H9 (cell line): ENCODE measurements at regions not wholly inside any gene's neighbourhood (a gene's known extent, or its start where the extent isn't known, plus 50 kb on each side); places are given as distances from the start of the nearest gene placed in this dataset.

Experiments
- DNase-seq: peaks from one replicate; pipeline ENCODE4 v3.0.0-alpha.2; 2017
- H2AFZ ChIP-seq: one replicate; pipeline ENCODE4 v1.6.1; 2013; ENCODE audit warnings: mild to moderate bottlenecking, low read length, control low read depth, moderate library complexity
- H2AK5ac ChIP-seq: 2 replicates; pipeline ENCODE4 v1.6.1; 2013; ENCODE audit warnings: low read length, control low read depth, mixed read lengths; ENCODE audit not compliant: insufficient read length
- H2BK120ac ChIP-seq: one replicate; pipeline ENCODE4 v1.6.1; 2013; ENCODE audit warnings: low read depth, mild to moderate bottlenecking, low read length, control low read depth, inconsistent platforms; ENCODE audit not compliant: poor library complexity, severe bottlenecking
- H2BK12ac ChIP-seq: 2 replicates; pipeline ENCODE4 v1.6.1; 2013; ENCODE audit warnings: low read length, control low read depth, mixed read lengths, low read depth; ENCODE audit not compliant: insufficient read length
- H2BK15ac ChIP-seq: 2 replicates; pipeline ENCODE4 v1.6.1; 2013; ENCODE audit warnings: low read depth, low read length, control low read depth
- H2BK20ac ChIP-seq: one replicate; pipeline ENCODE4 v1.6.1; 2013; ENCODE audit warnings: low read depth, mild to moderate bottlenecking, low read length, control low read depth, inconsistent platforms; ENCODE audit not compliant: poor library complexity, severe bottlenecking
- H2BK5ac ChIP-seq: 2 replicates; pipeline ENCODE4 v1.6.1; 2013; ENCODE audit warnings: low read length, control low read depth, mixed read lengths; ENCODE audit not compliant: insufficient read length
- H3K14ac ChIP-seq: 2 replicates; pipeline ENCODE4 v1.6.1; 2013; ENCODE audit warnings: low read length, control low read depth; ENCODE audit not compliant: insufficient read depth
- H3K18ac ChIP-seq: 2 replicates; pipeline ENCODE4 v1.6.1; 2013; ENCODE audit warnings: low read depth, mild to moderate bottlenecking, mixed read lengths, low read length, control low read depth; ENCODE audit not compliant: insufficient read length
- H3K23ac ChIP-seq: 2 replicates; pipeline ENCODE4 v1.6.1; 2013; ENCODE audit warnings: low read length, control low read depth, mixed read lengths, low read depth; ENCODE audit not compliant: insufficient read length
- H3K23me2 ChIP-seq: 2 replicates; pipeline ENCODE4 v1.6.1; 2013; ENCODE audit warnings: low read depth, mild to moderate bottlenecking, mixed read lengths, low read length, control low read depth; ENCODE audit not compliant: insufficient read length, poor library complexity, severe bottlenecking
- H3K27ac ChIP-seq: 2 replicates; pipeline ENCODE4 v1.5.1; 2013; ENCODE audit warnings: low read length, control low read depth, mixed read lengths, low read depth; ENCODE audit not compliant: insufficient read length
- H3K27me3 ChIP-seq: 2 replicates; pipeline ENCODE4 v1.6.1; 2013; ENCODE audit warnings: low read length, control low read depth, inconsistent platforms; ENCODE audit not compliant: insufficient read depth
- H3K4ac ChIP-seq: 2 replicates; pipeline ENCODE4 v1.6.1; 2013; ENCODE audit warnings: low read depth, mild to moderate bottlenecking, control low read depth, inconsistent platforms, low read length, moderate library complexity
- H3K4me1 ChIP-seq: 2 replicates; pipeline ENCODE4 v1.6.1; 2013; ENCODE audit warnings: low read length, control low read depth, inconsistent platforms; ENCODE audit not compliant: insufficient read depth
- H3K4me2 ChIP-seq: 2 replicates; pipeline ENCODE4 v1.6.1; 2013; ENCODE audit warnings: low read length, control low read depth, mixed read lengths; ENCODE audit not compliant: insufficient read length, insufficient read depth
- H3K56ac ChIP-seq: 2 replicates; pipeline ENCODE4 v1.6.1; 2013; ENCODE audit warnings: low read depth, mild to moderate bottlenecking, mixed read lengths, low read length, control low read depth; ENCODE audit not compliant: insufficient read length
- H3K79me1 ChIP-seq: 2 replicates; pipeline ENCODE4 v1.6.1; 2013; ENCODE audit warnings: low read depth, mild to moderate bottlenecking, moderate library complexity, low read length, control low read depth, inconsistent platforms; ENCODE audit not compliant: insufficient read depth, poor library complexity, severe bottlenecking
- H3K79me2 ChIP-seq: 2 replicates; pipeline ENCODE4 v1.6.1; 2013; ENCODE audit warnings: low read length, control low read depth, inconsistent platforms; ENCODE audit not compliant: insufficient read depth
- H3K9ac ChIP-seq: 2 replicates; pipeline ENCODE4 v1.6.1; 2013; ENCODE audit warnings: low read length, control low read depth, mixed read lengths; ENCODE audit not compliant: insufficient read length; ENCODE audit errors: extremely low read depth
- H3K9me3 ChIP-seq: one replicate; pipeline ENCODE4 v1.6.1; 2013; ENCODE audit warnings: low read depth, low read length, inconsistent platforms; ENCODE audit not compliant: control insufficient read depth
- H3T11ph ChIP-seq: one replicate; pipeline ENCODE4 v1.6.1; 2013; ENCODE audit warnings: mild to moderate bottlenecking, low read length, control low read depth, inconsistent platforms
- H4K20me1 ChIP-seq: one replicate; pipeline ENCODE4 v1.6.1; 2013; ENCODE audit not compliant: control insufficient read depth, insufficient read length, insufficient read depth
- H4K5ac ChIP-seq: 2 replicates; pipeline ENCODE4 v1.6.1; 2013; ENCODE audit warnings: low read depth, mild to moderate bottlenecking, mixed read lengths, low read length, control low read depth; ENCODE audit not compliant: insufficient read length
- H4K8ac ChIP-seq: replicated peaks from 2 replicates; pipeline ENCODE4 v1.6.1; 2013; ENCODE audit warnings: low read length, control low read depth, mixed read lengths, low read depth; ENCODE audit not compliant: insufficient read length
- H4K91ac ChIP-seq: 2 replicates; pipeline ENCODE4 v1.6.1; 2013; ENCODE audit warnings: low read depth, mild to moderate bottlenecking, moderate library complexity, mixed read lengths, low read length, control low read depth; ENCODE audit not compliant: insufficient read length
- H3K27ac Mint-ChIP-seq, 3 experiments: 2 replicates in 2 of 3; 3 replicates in 1 of 3; pipeline ENCODE4 v1.8.0; 2020 to 2021; ENCODE audit warnings: mixed read lengths in 3 of 3, mild to moderate bottlenecking in 1 of 3, moderate library complexity in 1 of 3
- H3K27me3 Mint-ChIP-seq: 2 replicates; pipeline ENCODE4 v1.8.0; 2021; ENCODE audit warnings: low read depth, mild to moderate bottlenecking, moderate library complexity, mixed read lengths
- H3K36me3 Mint-ChIP-seq, 3 experiments: 2 replicates in 2 of 3; 3 replicates in 1 of 3; pipeline ENCODE4 v1.8.0; 2020 to 2021; ENCODE audit warnings: low read depth in 3 of 3, mixed read lengths in 3 of 3; ENCODE audit not compliant: insufficient read depth in 1 of 3
- H3K4me1 Mint-ChIP-seq, 2 experiments: 2 replicates each; pipeline ENCODE4 v1.8.0; 2020; ENCODE audit warnings: mixed read lengths in 2 of 2
- H3K4me3 Mint-ChIP-seq, 2 experiments: 2 replicates in 1 of 2; 3 replicates in 1 of 2; pipeline ENCODE4 v1.8.0; 2020 to 2021; ENCODE audit warnings: mild to moderate bottlenecking in 2 of 2, mixed read lengths in 2 of 2, moderate library complexity in 1 of 2
- H3K9me3 Mint-ChIP-seq, 2 experiments: 2 replicates in 1 of 2; 3 replicates in 1 of 2; pipeline ENCODE4 v1.8.0; 2020; ENCODE audit warnings: mild to moderate bottlenecking in 2 of 2, mixed read lengths in 2 of 2, moderate library complexity in 1 of 2
- WGBS: extraction: QIAGEN DNeasy Blood & Tissue Kit; methylation state at CpG from one replicate; pipeline ENCODE4 v1.1.7; 2013; ENCODE audit warnings: missing lambda C conversion rate, low lambda C conversion rate, mixed read lengths; ENCODE audit not compliant: insufficient read length; ENCODE audit errors: extremely low coverage; 5-methylcytosine and 5-hydroxymethylcytosine counted together
- TF ChIP-seq, protein P1 (sequence below): fragments of 200-600 bp; sonication (generic); conservative IDR thresholded peaks from 3 replicates; pipeline ENCODE4 v1.8.0; 2021; ENCODE audit warnings: antibody characterized with exemption, mild to moderate bottlenecking

DNA sequence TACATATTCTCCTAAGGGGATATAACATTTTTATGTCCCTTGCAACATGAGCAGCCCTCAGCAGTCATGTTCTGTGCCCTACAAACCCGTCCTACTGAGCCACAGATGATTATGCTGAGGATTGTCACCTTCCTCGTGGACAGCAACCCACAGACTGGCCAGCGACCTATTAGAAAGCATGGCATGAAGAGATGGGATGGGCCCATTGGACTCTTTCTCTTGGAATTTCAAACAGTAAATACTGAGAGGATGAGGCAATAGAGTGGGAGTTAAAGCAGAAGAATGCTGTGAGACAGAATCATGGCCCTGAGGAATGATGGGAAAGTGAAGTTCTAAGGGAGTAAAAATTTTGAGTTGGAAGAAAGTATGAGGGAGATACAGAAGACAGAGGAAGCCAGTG lies 149.9 kb upstream of the BTG1 start:
- H2AK5ac ChIP-seq, result no peak overlapping the region
- H3T11ph ChIP-seq, result no peak overlapping the region
- H3K4me1 ChIP-seq, result no peaks in the 10 kb centered on the region
- H3K4me3 Mint-ChIP-seq, result no peak overlapping the region; a peak in 1 of 5 replicates
- DNase-seq, result no peak
- no peak overlapping the region for H3K27ac ChIP-seq
- no peaks in the 10 kb centered on the region for H3K79me2 ChIP-seq
- H3K4me2 ChIP-seq, result no peak overlapping the region
- H3K14ac ChIP-seq, result no peak overlapping the region
- no peak overlapping the region for H3K23ac ChIP-seq
- H3K27me3 Mint-ChIP-seq, result no peaks in the 10 kb centered on the region
- no peak overlapping the region for H2BK120ac ChIP-seq
- TF ChIP-seq, protein P1, sequence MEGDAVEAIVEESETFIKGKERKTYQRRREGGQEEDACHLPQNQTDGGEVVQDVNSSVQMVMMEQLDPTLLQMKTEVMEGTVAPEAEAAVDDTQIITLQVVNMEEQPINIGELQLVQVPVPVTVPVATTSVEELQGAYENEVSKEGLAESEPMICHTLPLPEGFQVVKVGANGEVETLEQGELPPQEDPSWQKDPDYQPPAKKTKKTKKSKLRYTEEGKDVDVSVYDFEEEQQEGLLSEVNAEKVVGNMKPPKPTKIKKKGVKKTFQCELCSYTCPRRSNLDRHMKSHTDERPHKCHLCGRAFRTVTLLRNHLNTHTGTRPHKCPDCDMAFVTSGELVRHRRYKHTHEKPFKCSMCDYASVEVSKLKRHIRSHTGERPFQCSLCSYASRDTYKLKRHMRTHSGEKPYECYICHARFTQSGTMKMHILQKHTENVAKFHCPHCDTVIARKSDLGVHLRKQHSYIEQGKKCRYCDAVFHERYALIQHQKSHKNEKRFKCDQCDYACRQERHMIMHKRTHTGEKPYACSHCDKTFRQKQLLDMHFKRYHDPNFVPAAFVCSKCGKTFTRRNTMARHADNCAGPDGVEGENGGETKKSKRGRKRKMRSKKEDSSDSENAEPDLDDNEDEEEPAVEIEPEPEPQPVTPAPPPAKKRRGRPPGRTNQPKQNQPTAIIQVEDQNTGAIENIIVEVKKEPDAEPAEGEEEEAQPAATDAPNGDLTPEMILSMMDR, result no peak
- no peak overlapping the region for H3K9ac ChIP-seq
- no peak overlapping the region for H2BK15ac ChIP-seq
- H4K8ac ChIP-seq, result no peak overlapping the region
- no peak overlapping the region for H3K18ac ChIP-seq
- H3K56ac ChIP-seq, result no peak overlapping the region
- H3K36me3 Mint-ChIP-seq, result no peaks in the 10 kb centered on the region
- no peaks in the 10 kb centered on the region for H3K27me3 ChIP-seq
- no peak overlapping the region for H3K4ac ChIP-seq
- H3K4me1 Mint-ChIP-seq, result peaks cover 0 to 9% of the 10 kb centered on the region in 2 experiments; a peak in 2 of 4 replicates
- H3K79me1 ChIP-seq, result no peaks in the 10 kb centered on the region
- no peak overlapping the region; a peak in 1 of 7 replicates for H3K27ac Mint-ChIP-seq
- no peaks in the 10 kb centered on the region for H3K9me3 Mint-ChIP-seq
- no peaks in the 10 kb centered on the region for H3K9me3 ChIP-seq
- no peaks in the 10 kb centered on the region for H4K20me1 ChIP-seq
- H2BK5ac ChIP-seq, result no peak overlapping the region
- H2AFZ ChIP-seq, result no peak overlapping the region
- H2BK12ac ChIP-seq, result no peak overlapping the region
- no peak overlapping the region for H4K91ac ChIP-seq
- no peak overlapping the region for H2BK20ac ChIP-seq
- no peaks in the 10 kb centered on the region for H3K23me2 ChIP-seq
- no peak overlapping the region for H4K5ac ChIP-seq
- no CpG with 5 or more reads among the region's 3 CpGs for WGBS
